Coronary artery (tissue), 2 donors: ENCODE measurements at regions not wholly inside any gene's neighbourhood (a gene's known extent, or its start where the extent isn't known, plus 50 kb on each side); places are given as distances from the start of the nearest gene placed in this dataset.

Source experiments
- DNase-seq: peaks from one replicate; pipeline ENCODE4 v3.0.0-alpha.2; 2017; ENCODE audit warnings: low spot score
- H3K27ac ChIP-seq, 2 donors: fragments of 200-600 bp; sonication (generic); one replicate each; pipeline ENCODE4 v1.5.1; 2016 to 2019
- H3K4me3 ChIP-seq: fragments of 200-600 bp; sonication (generic); 2 replicates; pipeline ENCODE4 v1.5.1; 2016; ENCODE audit warnings: mild to moderate bottlenecking, moderate library complexity
- TF ChIP-seq, protein P1 (sequence below): fragments of 200-600 bp; sonication (generic); IDR thresholded peaks from one replicate; pipeline ENCODE4 v1.5.1; 2019; ENCODE audit warnings: antibody characterized with exemption

DNA sequence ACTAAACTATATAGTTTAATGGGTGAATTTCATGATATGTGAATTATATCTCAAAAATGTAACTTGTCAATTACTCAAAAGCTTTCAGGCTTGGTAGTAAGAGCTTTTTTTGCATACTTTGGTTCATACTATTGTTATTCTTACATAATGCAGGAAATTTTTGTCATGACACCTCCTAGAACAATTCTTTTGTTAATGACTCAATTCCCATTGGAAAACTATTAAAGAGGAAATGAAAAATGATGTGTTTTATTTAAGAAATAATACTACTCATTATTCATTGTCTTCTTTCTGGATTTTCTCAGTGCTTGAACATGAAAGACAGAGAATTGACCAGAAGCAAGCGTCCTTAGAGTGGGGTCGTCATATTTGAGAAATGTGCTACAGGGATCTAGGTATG, 196.4 kb upstream of the KCNJ16 start:
- Histone ChIP-seq H3K4me3 (no peak overlapping the region), H3K27ac (no peak overlapping the region)
- TF ChIP-seq, protein P1, sequence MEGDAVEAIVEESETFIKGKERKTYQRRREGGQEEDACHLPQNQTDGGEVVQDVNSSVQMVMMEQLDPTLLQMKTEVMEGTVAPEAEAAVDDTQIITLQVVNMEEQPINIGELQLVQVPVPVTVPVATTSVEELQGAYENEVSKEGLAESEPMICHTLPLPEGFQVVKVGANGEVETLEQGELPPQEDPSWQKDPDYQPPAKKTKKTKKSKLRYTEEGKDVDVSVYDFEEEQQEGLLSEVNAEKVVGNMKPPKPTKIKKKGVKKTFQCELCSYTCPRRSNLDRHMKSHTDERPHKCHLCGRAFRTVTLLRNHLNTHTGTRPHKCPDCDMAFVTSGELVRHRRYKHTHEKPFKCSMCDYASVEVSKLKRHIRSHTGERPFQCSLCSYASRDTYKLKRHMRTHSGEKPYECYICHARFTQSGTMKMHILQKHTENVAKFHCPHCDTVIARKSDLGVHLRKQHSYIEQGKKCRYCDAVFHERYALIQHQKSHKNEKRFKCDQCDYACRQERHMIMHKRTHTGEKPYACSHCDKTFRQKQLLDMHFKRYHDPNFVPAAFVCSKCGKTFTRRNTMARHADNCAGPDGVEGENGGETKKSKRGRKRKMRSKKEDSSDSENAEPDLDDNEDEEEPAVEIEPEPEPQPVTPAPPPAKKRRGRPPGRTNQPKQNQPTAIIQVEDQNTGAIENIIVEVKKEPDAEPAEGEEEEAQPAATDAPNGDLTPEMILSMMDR = no peak
- DNase-seq = no peak

DNA sequence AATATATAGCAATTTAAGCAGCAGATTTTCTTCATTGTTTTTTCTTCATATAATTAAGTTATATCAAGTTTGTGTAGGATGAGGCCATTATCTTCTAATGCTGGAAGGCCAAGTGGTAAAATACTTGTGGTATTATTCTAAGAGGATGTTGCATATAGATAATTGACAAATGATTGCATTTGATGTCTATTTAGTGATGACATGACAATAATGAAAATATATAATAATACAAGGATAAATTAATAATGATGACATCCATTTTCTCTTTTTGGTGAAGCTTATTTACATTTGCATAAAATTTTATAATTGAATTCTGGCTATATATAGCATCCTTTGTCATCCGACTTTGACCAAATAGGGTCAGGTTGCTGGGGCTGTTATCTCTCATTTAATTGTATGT, 195.4 kb upstream of the KCNJ16 start:
- no peak for DNase-seq
- TF ChIP-seq, protein P1 = no peak
- no peak overlapping the region for H3K4me3 ChIP-seq
- H3K27ac ChIP-seq = no peak overlapping the region

DNA sequence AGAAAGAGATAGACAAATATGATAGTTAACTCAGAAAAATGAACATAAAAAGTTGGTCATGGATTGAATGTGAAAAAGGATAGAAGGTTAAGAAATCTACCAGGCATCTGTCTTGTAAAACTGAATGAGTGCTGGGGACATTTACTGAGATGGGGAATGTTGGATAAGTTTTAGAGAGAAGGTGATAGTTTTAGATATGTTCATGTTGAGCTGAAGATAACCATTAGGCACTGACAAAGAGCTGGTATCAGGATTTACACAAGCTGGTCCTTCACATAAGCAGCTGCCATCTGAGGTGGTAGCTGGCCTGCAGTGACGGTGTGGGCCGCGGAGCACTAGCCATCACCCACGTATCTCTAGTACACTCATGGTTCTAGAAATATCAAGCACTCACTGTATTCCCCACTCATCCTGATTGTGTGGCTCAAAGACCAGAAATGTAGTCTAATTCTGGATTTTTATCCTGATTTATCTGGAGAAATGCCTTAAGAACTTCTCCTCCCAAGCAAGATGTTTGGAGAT, 194.4 kb upstream of the KCNJ16 start:
- Histone ChIP-seq H3K4me3 (no peak overlapping the region), H3K27ac (no peak overlapping the region)
- DNase-seq = no peak
- TF ChIP-seq, protein P1 = no peak

DNA sequence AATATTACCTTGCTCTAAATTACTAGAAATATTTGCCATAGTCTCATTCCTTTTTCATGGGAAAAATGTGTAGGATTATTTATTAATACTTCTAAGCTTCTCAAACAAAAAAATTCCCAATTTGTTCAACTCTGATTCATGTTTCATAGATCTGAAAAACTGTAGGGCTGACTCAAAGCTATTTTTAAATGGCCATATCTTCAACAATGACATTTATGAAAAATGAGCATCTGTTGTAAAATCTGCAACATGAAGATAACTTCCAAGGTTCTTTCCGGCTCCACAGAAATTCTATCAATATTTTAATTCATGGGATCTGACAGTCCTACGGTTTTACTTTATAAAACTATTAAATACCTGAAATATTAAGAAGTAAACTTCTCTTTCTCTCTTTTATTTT, 192.7 kb upstream of the KCNJ16 start:
- H3K27ac ChIP-seq = no peak overlapping the region
- no peak for DNase-seq

DNA sequence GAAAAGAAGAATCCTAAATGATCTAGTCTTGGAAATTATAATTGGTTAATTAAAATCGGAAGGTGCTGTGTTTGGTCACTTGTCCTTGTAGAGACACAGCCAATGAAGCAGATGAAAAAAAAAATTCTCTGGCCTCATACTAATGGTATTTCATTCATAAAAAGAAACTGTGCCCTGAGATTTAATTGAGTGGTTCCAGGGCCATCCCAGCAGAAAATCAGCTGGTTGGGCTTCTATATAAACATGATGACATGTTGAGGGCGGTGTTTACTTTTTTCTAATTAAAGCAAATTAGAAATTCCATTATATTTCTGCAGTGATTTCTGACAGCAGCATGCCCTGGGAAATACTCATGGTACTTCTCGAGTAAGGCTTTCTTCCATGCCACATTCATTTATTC, 191.9 kb upstream of the KCNJ16 start:
- TF ChIP-seq, protein P1 = no peak

More for the DNA sequence above, 192.7 kb upstream of the KCNJ16 start:
- no peak overlapping the region for H3K4me3 ChIP-seq
- TF ChIP-seq, protein P1 = no peak

DNA sequence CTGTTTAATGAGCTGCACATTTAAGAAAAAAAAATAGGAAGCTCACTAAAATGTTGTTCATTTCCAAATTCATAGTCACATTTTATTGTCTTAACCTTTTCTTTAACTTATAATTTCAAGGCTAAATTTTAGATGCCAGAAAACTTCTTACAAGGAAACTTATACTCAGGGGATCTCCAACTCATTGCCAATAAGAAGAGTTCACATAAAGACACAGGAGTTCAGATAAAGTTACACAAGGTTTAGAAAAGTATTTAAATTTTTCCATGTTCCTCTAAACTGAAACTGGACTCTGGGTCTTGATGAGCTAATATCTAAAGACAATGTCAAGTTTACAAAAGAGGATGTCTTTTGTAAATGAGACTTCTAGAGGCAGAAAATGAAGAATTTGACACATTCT, 190.7 kb upstream of the KCNJ16 start:
- H3K27ac ChIP-seq = no peak overlapping the region
- TF ChIP-seq, protein P1 = no peak
- no peak for DNase-seq
- H3K4me3 ChIP-seq = no peak overlapping the region

More for the DNA sequence above, 191.9 kb upstream of the KCNJ16 start:
- Histone ChIP-seq H3K27ac (no peak overlapping the region), H3K4me3 (no peak overlapping the region)
- DNase-seq = no peak

DNA sequence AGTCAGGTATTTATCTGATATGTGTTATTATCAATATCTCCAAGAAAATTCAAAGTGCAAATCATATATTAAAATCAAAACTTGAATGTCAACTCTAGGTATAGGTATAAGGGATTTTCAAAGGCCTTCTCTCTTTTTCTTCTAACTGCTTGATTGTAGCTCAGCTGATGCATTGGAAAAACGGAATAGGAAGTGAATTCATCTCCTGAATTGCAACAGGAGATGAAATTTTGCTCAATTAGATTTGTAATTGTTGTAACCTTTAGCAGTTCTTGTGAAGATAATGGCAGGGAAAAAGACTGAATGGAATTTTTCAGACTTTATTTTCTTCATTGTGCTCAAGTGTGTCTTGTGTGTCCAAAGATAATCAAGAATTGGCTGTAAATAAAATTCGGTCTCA, 190.2 kb upstream of the KCNJ16 start:
- TF ChIP-seq, protein P1 = no peak
- Histone ChIP-seq H3K27ac (no peak overlapping the region), H3K4me3 (no peak overlapping the region)
- no peak for DNase-seq
